GM23248 (cell line): ENCODE measurements at regions not wholly inside any gene's neighbourhood (a gene's known extent, or its start where the extent isn't known, plus 50 kb on each side); places are given as distances from the start of the nearest gene placed in this dataset.

Source experiments
- DNase-seq: peaks from one replicate; pipeline ENCODE4 v3.0.0-alpha.2; 2015
- H2AFZ ChIP-seq: fragments of 200-600 bp; sonication (generic); 2 replicates; pipeline ENCODE4 v1.6.1; 2016; ENCODE audit warnings: antibody characterized with exemption
- H3F3A ChIP-seq: fragments of 200-600 bp; sonication (generic); 2 replicates; pipeline ENCODE4 v1.6.1; 2016; ENCODE audit warnings: mild to moderate bottlenecking, antibody characterized with exemption, mixed run types; ENCODE audit not compliant: insufficient read depth
- H3K27ac ChIP-seq: fragments of 200-600 bp; sonication (generic); 2 replicates; pipeline ENCODE4 v1.5.1; 2016; ENCODE audit warnings: mild to moderate bottlenecking
- H3K27me3 ChIP-seq: fragments of 200-600 bp; sonication (generic); replicated peaks from 2 replicates; pipeline ENCODE4 v1.6.1; 2016; ENCODE audit warnings: mild to moderate bottlenecking; ENCODE audit not compliant: insufficient read depth
- H3K36me3 ChIP-seq: fragments of 200-600 bp; sonication (generic); 2 replicates; pipeline ENCODE4 v1.6.1; 2016; ENCODE audit warnings: low read depth, mild to moderate bottlenecking
- H3K4me1 ChIP-seq: fragments of 200-600 bp; sonication (generic); 2 replicates; pipeline ENCODE4 v1.6.1; 2016; ENCODE audit warnings: mild to moderate bottlenecking; ENCODE audit not compliant: insufficient read depth
- H3K4me2 ChIP-seq: fragments of 200-600 bp; sonication (generic); one replicate; pipeline ENCODE4 v1.6.1; 2016; ENCODE audit warnings: mild to moderate bottlenecking; ENCODE audit not compliant: unreplicated experiment
- H3K4me3 ChIP-seq: fragments of 200-600 bp; sonication (generic); 2 replicates; pipeline ENCODE4 v1.5.1; 2016; ENCODE audit warnings: mild to moderate bottlenecking
- H3K79me2 ChIP-seq: fragments of 200-600 bp; sonication (generic); 2 replicates; pipeline ENCODE4 v1.6.1; 2016; ENCODE audit warnings: mild to moderate bottlenecking; ENCODE audit not compliant: insufficient read depth
- H3K9ac ChIP-seq: fragments of 200-600 bp; sonication (generic); 2 replicates; pipeline ENCODE4 v1.6.1; 2016; ENCODE audit warnings: mild to moderate bottlenecking
- H3K9me2 ChIP-seq: fragments of 200-600 bp; sonication (generic); 2 replicates; pipeline ENCODE4 v1.6.1; 2016; ENCODE audit warnings: mixed run types, mild to moderate bottlenecking, moderate library complexity; ENCODE audit not compliant: insufficient read depth
- H3K9me3 ChIP-seq: fragments of 200-600 bp; sonication (generic); one replicate; pipeline ENCODE4 v1.6.1; 2017; ENCODE audit warnings: low read depth
- H4K20me1 ChIP-seq: fragments of 200-600 bp; sonication (generic); 2 replicates; pipeline ENCODE4 v1.6.0; 2016; ENCODE audit not compliant: insufficient read depth
- EZH2 ChIP-seq: fragments of 200-600 bp; sonication (generic); IDR thresholded peaks from 2 replicates; pipeline ENCODE4 v1.6.1; 2018; ENCODE audit warnings: antibody characterized with exemption, mild to moderate bottlenecking; ENCODE audit not compliant: insufficient read depth, poor library complexity, severe bottlenecking
- EZH2phosphoT487 ChIP-seq: fragments of 200-600 bp; sonication (generic); IDR thresholded peaks from 2 replicates; pipeline ENCODE4 v1.6.1; 2018; ENCODE audit warnings: antibody characterized with exemption, moderate library complexity, mild to moderate bottlenecking, low read depth; ENCODE audit not compliant: insufficient read depth
- WGBS, 2 experiments: methylation state at CpG; one replicate each; pipeline ENCODE4 v1.1.6; 2015 to 2017; ENCODE audit warnings: low lambda C conversion rate in 2 of 2, low coverage in 1 of 2; ENCODE audit errors: missing lambda C conversion rate in 2 of 2; 5-methylcytosine and 5-hydroxymethylcytosine counted together
- in situ Hi-C: fragments of 300-500 bp; cut with MboI; formaldehyde crosslinking; loops from 2 replicates; pipeline ENCODE4 v1.15.0; 2020

DNA sequence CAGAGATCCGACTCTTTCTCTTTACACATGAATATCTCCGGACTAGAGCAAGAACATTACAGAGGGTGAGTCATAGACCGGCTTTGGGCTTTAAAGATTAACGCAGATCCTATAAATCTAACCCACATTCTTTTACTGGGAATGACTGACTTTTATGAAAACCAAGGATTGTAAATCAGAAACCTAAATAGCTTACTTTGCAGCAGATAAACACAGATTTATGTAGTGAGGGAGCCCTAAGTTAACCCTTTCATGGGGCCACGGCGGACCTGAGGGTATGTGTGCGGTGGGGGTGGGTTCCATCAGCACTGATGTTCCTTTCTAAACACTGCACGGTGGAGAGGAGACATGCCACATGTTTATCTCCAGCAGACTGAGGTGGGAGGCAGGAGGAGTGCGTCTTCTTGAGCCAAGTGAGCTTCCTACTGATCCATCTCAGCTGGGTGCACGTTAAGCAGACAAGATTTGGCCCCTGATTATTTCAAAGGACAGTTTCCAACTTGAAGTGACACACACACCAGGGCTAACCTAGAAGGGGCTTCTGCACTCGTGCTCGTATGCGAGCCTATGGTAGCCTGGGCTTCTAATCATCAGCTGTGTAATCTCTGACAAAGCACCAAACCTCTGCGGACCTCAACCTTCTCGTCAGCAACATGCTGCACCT lies 127.6 kb downstream of the WDR11 start:
- H3K9me2 ChIP-seq = no peaks in the 10 kb centered on the region
- no peak for DNase-seq
- H3K79me2 ChIP-seq = no peaks in the 10 kb centered on the region
- H3K36me3 ChIP-seq = no peaks in the 10 kb centered on the region
- no peak overlapping the region for H3K4me3 ChIP-seq
- H3K9me3 ChIP-seq = no peaks in the 10 kb centered on the region
- no peak overlapping the region for H3K9ac ChIP-seq
- no peaks in the 10 kb centered on the region for H3F3A ChIP-seq
- H2AFZ ChIP-seq = no peak overlapping the region
- H3K27me3 ChIP-seq = peaks cover 8% of the 10 kb centered on the region; the same call in 1 of the 2 replicates
- 23 to 26% methylated on average over 15 of the region's 15 CpGs for WGBS, 2 experiments
- TF ChIP-seq EZH2 (peak; percentile 20), EZH2phosphoT487 (no peak)
- in situ Hi-C loops = no loop called here
- H3K4me1 ChIP-seq = no peaks in the 10 kb centered on the region
- no peak overlapping the region for H3K4me2 ChIP-seq
- H4K20me1 ChIP-seq = no peaks in the 10 kb centered on the region
- no peak overlapping the region for H3K27ac ChIP-seq

DNA sequence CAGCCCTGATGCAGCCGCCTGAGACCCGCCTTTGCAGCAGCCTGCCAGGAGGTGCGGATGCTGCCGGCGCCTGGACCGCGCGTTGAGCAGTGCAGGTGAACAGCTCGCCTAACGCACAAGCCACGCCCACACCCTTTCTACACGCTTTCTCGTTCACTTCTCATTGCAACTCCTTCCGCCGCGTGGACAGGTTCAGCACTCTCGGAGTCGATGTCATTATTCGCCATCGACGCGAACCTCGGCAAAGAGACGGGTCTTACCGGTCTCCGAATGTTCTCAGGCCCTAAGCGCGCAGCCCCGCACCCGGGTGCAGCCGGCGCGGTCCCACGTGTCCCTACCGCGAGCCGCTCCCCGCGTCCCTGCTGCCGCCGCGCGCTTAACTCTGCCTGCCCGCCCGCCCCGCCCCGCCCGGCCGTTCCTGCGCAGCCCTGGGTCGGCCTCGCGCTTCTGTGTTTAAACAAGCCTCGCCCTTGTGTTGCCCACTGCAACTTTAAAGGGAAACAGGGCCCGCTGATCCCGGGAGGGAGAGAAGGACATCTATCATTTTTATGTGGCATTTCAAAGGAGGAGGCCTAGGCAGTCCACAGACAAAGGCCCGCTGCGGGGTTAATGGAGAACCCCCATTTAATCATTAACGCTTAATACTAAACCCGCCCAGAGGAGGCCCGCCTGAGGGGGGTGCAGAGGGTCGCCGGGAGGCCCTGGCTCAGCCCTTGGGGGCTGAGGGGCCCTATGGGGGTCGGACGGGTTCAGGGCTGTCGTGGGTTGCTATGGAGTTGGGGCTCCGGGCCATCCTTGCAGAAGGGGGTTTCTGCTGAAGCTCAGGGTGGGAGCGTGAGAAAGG lies 128.5 kb downstream of the WDR11 start:
- Histone ChIP-seq H3K79me2 (no peaks in the 10 kb centered on the region), H3K9me2 (no peaks in the 10 kb centered on the region), H2AFZ (no peak overlapping the region), H3K4me2 (no peak overlapping the region), H3K4me1 (no peaks in the 10 kb centered on the region), H3F3A (no peaks in the 10 kb centered on the region), H3K27ac (no peak overlapping the region), H4K20me1 (no peaks in the 10 kb centered on the region), H3K4me3 (no peak overlapping the region), H3K9me3 (no peaks in the 10 kb centered on the region), H3K9ac (no peak overlapping the region), H3K36me3 (no peaks in the 10 kb centered on the region), H3K27me3 (peaks cover 8% of the 10 kb centered on the region; the same call in 1 of the 2 replicates)
- WGBS, 2 experiments = 11 to 13% methylated on average over 50 to 68 of the region's 68 CpGs
- TF ChIP-seq EZH2 (peak; percentile 4), EZH2phosphoT487 (no peak)
- in situ Hi-C loops = no loop called here
- DNase-seq = peak; percentile 10

DNA sequence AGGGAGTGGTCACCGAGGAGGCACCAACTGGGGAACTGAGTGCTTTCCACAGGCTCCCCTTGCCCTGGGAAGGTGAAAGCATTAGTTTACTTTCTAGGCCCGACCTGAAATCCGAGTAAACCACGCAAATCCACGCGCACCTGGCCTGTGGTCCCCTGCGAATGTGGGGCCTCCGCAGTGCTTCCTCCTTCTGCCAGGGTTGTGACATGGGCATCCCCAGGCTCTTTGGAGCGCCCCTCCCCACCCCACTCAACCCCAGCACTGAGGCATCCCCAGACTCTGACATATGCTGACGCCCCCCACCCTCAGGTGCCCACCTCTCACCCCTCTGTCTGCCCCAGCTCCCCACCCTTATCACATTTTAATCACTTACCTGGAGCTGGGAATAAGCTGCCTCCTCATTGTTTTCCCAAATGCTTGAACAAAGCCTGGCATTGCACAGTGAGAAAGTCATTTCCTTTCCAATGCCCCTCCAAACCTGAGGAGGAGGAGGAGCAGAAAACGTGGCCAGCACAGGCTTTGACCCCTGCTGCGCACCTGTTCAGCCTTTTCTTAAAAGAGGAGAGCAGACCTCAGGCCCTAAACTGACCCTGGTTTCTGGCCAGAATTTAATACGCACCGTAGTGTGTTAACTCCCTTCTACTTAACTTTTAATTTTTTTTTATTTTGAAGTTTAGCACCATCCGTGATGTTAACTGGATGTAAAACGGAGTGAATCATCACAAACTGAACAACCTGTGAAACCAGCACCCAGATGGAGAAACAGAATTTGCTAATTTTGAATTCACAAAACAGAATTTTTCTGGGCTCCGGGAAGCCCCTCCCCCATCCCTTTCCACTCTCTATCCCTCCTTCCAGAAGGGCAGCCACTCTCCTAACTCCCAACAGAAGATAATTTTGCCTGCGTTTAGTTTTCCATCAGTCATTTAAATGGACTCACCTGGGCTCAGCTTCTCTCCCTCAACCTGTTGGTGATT lies 129.4 kb downstream of the WDR11 start:
- Histone ChIP-seq H3K36me3 (no peaks in the 10 kb centered on the region), H3K4me2 (no peak overlapping the region), H3K27ac (no peak overlapping the region), H3K9ac (no peak overlapping the region), H3K4me1 (no peaks in the 10 kb centered on the region), H3K27me3 (peaks cover 8% of the 10 kb centered on the region; the same call in 1 of the 2 replicates), H3K9me3 (no peaks in the 10 kb centered on the region), H3F3A (no peaks in the 10 kb centered on the region), H3K79me2 (no peaks in the 10 kb centered on the region), H2AFZ (no peak overlapping the region), H3K4me3 (no peak overlapping the region), H3K9me2 (no peaks in the 10 kb centered on the region), H4K20me1 (no peaks in the 10 kb centered on the region)
- WGBS, 2 experiments = 64 to 72% methylated on average over 13 to 18 of the region's 18 CpGs
- TF ChIP-seq EZH2phosphoT487 (no peak), EZH2 (no peak)
- in situ Hi-C loops = no loop called here
- no peak for DNase-seq
